ACHN (cell line): ENCODE measurements at regions not wholly inside any gene's neighbourhood (a gene's known extent, or its start where the extent isn't known, plus 50 kb on each side); places are given as distances from the start of the nearest gene placed in this dataset.

Experiments used
- DNase-seq: peaks from one replicate; pipeline ENCODE4 v3.0.0-alpha.2; 2015
- in situ Hi-C: cut with HindIII; loops from 2 replicates; pipeline ENCODE4 v1.10.0; 2017; ENCODE audit warnings: low sequenced_read_pairs, low pct_ligation_motif_present, low pct_unique_long_range_greater_than_20kb

DNA sequence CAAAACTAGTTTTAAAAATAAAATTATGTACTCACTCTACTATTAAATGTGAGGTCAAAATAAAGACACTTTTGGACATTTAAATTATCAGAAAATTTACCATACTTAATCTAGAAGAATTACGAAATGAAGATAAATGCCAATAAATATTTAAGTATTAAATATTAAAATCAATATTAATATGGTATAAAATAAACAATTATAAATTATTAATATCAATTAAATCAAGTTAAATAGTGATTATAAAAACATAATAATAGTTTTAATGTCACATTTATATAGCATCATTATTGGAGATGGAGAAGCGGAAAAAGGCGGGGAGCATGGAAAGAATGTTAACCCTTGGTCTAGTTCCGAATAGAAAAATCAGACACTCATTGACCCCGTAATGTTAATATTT lies 224.3 kb upstream of the MDGA2 start:
- DNase-seq, result no peak
- in situ Hi-C loops, result no loop called here

DNA sequence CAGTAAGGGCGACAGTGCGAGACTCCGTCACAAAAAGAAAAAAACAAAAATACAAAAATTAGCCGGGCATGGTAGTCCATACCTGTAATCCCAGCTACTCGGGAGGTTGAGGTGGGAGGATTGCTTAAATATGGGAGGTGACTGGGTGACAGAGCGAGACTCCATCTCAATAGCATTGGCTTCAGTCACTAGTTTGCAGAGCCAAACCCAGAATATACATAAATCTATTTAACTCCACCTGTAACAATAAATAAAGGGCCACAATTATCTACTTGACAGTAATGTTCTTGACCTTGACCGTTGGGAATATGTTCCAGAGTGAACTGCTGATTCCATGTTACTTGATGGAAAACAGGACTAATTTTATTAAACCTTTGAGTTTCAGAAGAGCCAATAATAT lies 198.9 kb upstream of the MDGA2 start:
- DNase-seq, result no peak
- in situ Hi-C loops, result no loop called here

DNA sequence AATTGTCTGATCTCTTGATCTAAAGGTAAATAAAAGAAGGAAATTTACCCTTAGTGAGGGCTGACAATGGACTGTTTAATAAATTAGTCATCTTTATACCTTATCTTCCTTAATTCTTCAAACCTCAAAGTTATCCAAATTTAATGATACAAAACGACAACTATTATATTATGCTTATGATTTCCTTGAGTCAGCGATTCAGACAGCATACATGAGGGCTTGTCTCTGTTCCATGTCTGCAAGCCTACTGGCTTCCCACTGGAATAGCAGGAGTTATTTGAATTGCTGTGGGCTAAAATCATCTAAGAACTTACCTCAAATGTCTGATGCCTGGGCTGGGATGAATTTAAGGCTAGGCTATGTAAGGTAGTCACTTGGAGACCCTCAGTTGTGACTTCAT lies 197.2 kb upstream of the MDGA2 start:
- in situ Hi-C loops, result no loop called here

DNA sequence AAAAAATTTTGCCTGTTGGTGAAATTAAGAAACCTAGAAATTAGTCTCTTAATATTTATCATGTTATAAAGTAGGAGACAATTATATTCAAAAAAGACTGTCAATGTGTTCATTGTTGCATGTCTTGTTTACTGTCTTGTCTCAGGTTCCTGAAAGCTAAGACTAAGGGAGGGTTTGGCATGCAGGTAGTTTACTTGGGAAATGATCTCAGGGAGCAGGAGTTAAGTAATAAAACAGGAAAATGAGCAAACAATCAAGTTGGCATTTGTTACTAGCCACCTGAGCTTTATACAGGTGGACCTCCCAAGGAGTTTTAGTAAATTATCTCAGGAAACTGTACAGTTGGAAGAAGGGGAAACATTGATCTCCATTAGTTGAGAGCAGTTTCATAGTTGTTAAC lies 188.0 kb upstream of the MDGA2 start:
- DNase-seq, result no peak
- in situ Hi-C loops, result no loop called here

More for the DNA sequence above, 197.2 kb upstream of the MDGA2 start:
- DNase-seq, result no peak

DNA sequence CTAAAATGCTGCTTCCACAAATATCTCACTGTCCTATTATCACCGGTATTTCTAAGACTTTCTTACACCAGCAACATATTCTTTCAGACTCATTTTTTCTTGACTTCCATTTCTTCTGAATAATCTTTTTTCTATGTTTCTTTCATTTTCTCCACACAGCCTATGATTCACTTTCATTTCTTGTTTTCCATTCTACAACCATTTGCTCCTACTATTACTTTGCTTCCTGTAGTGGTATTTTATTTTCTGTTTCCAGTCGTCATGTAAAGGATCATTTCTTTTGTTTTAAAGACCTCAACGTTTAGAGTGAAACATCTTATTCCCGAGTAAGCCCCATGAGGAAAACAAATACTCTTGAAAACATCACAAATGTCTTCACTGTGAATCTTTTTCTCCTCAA lies 182.2 kb upstream of the MDGA2 start:
- in situ Hi-C loops, result no loop called here
- peak; percentile 5 for DNase-seq

DNA sequence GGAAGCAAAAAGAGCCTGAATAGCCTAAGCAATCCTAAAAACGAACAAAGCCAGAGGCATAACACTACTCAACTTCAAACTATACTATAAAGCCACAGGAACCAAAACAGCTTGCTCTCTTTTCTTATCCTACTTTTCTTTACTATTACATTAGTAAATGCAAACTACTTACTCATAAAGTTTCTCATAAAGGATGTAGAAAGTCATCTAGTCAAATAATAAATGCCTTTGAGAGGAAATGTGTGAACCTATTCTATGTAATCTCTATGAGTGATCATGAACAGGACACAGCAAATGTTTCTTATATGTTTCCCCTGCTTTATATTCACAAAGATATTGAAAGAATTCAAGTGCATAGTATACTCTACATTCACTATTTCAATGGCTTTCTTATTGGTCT lies 176.9 kb upstream of the MDGA2 start:
- no peak for DNase-seq
- in situ Hi-C loops, result no loop called here

DNA sequence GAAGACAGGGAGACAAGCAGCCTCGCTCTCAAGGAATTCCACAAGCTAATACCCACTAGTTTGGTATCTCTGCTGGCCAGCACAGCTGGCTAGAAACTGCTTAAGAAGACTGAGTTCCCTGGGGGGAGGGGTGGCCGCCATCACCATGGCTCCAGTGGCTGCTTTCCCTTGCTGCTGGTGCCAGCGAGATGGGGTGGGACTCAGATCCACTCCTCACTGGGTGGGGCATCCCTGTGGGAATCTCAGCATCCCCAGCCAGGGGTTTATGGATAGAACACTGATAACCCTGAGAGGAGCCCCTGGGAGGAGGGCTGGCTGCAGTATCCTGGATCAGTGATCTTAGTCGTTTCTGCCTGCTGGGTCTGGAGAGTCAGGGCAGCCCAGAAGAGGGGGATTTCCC lies 170.6 kb upstream of the MDGA2 start:
- in situ Hi-C loops, result no loop called here
- no peak for DNase-seq

DNA sequence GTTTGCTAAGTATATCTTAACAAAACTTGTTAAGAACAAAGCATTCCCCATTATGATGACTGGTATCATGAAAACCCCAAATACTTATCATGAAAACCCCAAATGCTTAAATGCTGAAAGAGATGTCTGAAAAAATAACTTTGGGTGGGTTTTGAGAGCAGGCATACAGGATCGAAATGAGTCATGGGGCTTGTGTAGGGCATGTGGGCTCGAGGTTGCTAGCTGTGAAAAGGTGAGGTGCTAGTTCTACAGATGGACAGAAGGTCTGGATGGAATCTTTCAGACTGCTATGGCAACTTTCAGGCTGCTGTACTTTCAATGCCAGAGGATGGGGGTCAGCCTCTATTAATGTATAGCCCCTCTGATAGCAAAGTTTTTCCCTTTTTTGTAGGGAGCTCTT lies 167.8 kb upstream of the MDGA2 start:
- no peak for DNase-seq
- in situ Hi-C loops, result no loop called here

DNA sequence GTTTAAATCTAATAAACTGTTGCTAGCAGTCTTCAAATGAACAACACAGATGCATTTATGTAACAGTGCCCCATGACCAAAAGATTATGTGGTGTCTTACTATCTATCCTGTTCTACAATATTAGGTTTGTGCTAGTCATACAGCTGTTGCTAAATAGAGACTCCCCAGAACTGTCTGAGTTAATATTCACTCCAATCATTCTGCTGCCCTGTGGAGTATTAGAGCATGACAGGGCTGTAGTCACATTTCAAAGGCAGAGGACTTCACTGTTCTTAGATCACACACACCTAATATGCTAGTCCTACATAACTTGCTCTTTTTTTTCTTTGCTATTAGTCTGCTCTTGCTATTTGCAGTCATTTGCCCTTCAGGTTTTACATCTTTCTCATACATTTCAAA lies 157.6 kb upstream of the MDGA2 start:
- in situ Hi-C loops, result no loop called here
- DNase-seq, result peak; percentile 50

DNA sequence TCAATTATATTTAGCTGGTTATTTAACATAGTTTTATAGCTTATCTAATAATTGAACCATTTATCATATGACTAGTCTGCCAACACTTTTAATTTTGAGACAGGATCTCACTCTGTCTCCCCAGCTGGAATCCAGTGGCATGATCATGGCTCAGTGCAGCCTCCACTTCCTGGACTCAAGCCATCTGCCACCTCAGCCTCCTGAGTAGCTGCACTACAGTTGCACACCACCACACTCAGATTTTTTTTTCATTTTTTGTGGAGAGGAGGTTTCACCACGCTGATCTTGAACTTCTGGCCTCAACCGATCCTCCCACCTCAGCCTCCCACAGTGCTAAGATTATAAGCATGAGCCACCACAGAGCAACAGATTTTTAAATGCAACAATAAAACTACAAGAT lies 151.4 kb upstream of the MDGA2 start:
- in situ Hi-C loops, result no loop called here
- DNase-seq, result peak; percentile 8

DNA sequence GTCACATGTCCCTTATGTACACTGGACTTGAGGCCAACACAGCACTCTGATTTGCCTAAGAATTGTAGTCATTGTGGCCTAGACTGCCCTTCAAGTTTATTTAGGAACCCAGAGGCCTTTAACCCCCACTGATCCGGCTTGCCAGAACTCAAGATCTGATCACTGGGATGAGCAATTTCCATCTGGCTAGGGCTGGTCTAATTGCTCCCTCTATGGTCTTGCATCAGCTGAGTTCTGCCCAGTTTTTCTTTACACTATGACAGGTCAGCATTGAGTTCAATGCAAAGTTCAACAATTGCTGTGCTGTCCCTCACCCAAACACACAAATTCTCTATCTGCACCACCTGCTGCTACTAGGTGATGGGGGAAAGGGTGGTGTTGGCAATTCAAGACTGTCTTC lies 146.9 kb upstream of the MDGA2 start:
- in situ Hi-C loops, result no loop called here
- DNase-seq, result no peak

DNA sequence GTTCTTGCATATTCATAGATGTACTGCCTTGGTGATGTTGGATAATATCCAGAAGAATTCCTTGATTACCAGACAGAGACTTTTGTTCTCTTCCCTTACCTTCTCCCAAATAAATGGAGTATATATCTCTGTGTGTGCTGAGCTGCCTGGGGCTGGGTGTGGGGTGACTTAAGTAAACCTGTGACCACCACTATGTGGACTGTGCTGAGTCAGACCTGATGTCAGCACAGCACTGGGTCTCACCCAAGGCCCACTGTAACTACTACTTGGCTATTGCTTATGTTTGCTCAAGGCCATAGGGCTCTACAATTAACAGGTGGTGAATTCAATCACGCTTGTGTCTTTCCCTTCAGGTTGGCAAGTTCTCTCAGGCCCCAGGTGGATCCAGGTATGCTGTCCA lies 145.7 kb upstream of the MDGA2 start:
- DNase-seq, result no peak

DNA sequence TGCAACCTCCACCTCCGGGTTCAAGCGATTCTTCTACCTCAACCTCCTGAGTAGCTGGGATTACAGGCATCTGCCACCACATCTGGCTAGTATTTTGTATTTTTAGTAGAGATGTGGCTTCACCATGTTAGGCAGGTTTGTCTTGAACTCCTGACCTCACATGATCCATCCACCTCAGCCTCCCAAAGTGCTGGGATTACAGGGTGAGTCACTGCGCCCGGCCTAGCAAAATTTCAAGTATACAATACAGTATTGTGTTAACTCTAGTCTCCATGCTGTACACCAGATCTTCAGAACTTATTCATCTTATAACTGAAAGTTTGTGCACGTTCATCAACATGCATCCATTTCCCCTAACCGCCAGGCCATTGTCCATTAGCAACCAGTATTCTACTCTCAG lies 115.1 kb upstream of the MDGA2 start:
- DNase-seq, result no peak

More for the DNA sequence above, 145.7 kb upstream of the MDGA2 start:
- in situ Hi-C loops, result no loop called here

DNA sequence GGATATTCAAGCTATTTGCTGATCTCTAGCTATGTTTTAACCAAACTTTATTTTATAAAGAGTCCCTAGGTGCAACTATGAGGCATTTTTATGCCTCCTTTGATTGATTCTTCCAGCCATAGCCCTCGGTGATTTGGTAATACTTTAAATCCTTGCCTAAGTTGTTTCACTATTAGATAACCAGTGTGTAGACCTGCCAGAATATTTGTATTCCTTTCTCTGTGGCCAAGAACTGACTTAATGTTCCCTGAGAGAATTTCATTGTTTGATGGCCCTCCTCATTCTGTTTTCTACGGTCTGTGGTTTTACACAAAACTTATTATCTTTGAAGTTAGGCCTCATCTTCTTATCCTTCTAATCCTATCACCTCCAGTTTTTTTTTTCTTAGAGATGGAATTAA lies 109.7 kb upstream of the MDGA2 start:
- no peak for DNase-seq
- in situ Hi-C loops, result no loop called here

More for the DNA sequence above, 115.1 kb upstream of the MDGA2 start:
- in situ Hi-C loops, result no loop called here

DNA sequence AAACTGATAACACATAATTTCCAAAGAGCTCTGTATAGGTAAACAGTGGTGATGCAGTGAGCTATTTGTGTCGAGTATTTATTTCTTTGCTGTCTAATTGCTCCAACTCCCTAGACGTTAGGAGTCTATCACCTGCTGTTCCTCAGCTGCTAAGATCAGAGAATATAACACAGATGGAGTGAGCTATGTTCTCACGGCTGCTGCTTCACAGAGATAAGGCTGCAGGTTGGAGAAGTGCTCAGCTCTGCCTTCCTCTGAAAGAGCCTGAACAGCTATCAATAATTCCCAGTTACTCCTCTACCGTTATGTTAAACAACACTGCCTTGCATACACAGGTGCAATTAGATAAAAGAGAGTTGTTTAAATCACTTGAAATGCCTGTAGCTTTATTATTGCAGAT lies 103.2 kb upstream of the MDGA2 start:
- DNase-seq, result no peak
- in situ Hi-C loops, result no loop called here

DNA sequence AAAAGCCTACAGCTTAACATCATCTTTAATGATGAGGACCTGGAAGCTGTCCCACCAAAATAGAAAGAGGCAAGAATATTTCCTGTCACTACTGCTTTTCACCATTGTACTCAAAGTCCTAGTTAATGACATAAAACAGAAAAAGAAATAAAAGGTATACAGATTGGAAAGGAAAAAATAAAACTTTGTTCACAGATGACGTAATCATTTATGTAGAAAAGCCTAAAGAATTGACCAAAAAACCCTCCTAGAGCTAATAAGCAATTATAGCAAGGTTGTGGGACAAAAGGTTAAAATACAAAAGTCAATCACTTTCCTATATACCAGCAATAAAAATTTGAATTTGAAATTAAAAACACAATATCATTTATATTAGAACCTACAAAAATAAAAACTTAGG lies 97.2 kb upstream of the MDGA2 start:
- DNase-seq, result no peak
- in situ Hi-C loops, result no loop called here

DNA sequence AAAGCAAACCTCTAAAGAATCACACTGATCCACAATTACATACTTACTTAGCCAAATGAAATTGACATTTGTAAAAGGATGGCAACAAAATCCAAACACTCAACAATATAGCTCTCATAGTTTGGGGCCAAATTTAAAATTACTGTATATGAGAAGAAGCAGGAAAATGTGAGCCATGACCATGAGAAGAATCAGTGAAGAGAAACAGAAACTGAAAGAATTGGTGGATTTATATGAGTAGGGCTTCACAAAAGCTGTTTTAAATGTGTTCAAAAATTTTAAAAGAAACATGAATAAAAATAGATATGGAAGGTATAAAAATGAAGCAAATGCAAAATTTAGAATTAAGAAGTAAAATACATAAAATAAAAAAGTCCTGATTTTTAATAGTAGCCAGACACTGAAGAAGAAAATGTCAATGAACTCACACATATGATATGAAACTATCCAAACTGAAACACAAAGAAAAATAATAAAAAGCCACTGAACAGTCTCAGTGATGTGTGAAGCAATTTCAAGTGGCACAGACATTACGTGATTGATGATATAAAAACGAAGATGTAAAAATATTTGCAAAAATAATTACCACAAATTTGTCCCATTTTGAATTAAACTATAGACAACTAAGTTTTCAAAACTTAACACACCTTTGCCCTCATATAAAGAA lies 87.9 kb upstream of the MDGA2 start:
- DNase-seq, result no peak

DNA sequence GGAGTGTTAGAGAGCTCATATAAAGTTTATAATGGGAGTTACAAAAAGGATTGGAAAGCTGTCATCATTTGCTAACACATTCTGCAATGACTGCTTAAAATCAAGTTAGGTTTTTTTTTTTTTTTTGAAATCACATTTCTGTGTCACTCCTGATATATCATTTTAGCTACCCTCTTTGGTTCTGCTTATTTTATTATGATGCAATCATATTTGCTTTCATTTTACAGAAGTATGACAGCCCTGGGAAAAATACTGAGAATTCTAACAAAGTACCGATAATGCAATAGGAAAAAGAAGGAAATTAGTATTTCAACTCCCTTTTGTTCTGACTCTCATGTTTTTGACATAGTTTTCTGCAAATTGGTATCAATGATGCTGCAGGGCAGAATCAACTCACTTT lies 71.6 kb upstream of the MDGA2 start:
- DNase-seq, result no peak
- in situ Hi-C loops, result no loop called here

More for the DNA sequence above, 87.9 kb upstream of the MDGA2 start:
- in situ Hi-C loops, result no loop called here

DNA sequence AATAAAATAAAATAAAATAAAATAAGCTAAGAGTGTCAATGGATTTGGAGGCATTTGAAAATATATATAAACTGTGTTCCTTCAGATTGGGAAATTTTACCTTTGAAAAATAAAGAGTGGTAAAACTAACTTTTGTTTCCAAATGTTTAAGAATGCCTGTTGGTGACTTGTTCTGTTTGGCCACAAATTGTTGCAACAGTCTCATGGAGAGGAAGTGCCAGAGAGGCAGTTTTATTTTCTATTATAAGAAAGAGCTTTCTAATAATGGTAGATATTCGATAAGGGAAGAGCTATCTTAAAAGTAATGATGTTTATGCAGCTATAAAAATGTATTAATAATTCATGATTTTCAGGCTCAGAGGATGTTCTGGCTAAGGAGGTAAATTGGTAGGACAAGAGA lies 68.8 kb upstream of the MDGA2 start:
- DNase-seq, result no peak
- in situ Hi-C loops, result no loop called here

DNA sequence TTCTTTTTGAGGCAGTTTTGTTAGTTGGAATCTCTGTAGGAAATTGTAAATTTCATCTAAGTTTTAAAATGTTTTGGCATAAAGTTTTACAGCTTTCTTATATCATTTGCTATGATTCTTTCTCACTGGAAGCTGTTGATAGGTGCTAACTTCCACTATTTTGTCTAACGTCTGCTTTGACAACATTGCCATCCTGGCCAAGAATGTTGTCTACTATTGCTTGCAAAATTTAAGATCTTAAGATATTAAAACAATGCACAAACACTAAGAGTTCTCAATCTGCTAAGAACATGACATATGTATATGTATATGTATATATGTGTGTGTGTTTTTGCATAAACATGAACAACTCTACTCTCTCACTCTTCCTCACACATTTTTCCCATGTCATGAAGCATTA lies 64.1 kb upstream of the MDGA2 start:
- no peak for DNase-seq
- in situ Hi-C loops, result no loop called here

DNA sequence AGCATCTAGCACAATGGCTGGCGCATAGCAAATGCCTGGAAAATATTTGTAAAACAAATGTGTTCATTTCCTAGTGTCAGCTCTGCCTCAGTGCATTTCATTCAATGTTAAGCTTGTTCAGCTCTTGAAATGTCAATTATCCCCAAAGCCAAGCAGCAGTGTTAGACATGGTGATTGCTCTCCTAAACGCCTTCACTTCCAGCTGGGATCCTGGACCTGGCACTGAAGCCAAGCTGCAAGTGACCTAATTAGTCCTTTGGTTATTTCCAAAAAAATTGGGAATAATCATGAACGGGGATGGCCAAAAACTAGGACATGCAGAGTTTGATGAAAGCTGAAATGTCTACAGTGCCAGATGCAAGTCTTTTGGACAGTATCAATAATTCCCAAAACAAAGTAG lies 54.9 kb upstream of the MDGA2 start:
- no peak for DNase-seq
- in situ Hi-C loops, result no loop called here
